HG03521 (cell line): ENCODE measurements at regions not wholly inside any gene's neighbourhood (a gene's known extent, or its start where the extent isn't known, plus 50 kb on each side); places are given as distances from the start of the nearest gene placed in this dataset.
"Not testable (repeated sequence)": the region's sequence is repeated elsewhere in the genome, so short reads cannot be mapped to it uniquely, and the experiment has no call there.

Experiments
- ATAC-seq: cut with Tn5 transposase; IDR thresholded peaks from one replicate; pipeline ENCODE4 v1.9.1; 2021; ENCODE audit warnings: mild to moderate bottlenecking, moderate library complexity; ENCODE audit not compliant: unreplicated experiment

GRCh38 chr9:113739605-113740507 is 136.3 kb upstream of the ZNF618 start:
- not testable (repeated sequence) for ATAC-seq

DNA sequence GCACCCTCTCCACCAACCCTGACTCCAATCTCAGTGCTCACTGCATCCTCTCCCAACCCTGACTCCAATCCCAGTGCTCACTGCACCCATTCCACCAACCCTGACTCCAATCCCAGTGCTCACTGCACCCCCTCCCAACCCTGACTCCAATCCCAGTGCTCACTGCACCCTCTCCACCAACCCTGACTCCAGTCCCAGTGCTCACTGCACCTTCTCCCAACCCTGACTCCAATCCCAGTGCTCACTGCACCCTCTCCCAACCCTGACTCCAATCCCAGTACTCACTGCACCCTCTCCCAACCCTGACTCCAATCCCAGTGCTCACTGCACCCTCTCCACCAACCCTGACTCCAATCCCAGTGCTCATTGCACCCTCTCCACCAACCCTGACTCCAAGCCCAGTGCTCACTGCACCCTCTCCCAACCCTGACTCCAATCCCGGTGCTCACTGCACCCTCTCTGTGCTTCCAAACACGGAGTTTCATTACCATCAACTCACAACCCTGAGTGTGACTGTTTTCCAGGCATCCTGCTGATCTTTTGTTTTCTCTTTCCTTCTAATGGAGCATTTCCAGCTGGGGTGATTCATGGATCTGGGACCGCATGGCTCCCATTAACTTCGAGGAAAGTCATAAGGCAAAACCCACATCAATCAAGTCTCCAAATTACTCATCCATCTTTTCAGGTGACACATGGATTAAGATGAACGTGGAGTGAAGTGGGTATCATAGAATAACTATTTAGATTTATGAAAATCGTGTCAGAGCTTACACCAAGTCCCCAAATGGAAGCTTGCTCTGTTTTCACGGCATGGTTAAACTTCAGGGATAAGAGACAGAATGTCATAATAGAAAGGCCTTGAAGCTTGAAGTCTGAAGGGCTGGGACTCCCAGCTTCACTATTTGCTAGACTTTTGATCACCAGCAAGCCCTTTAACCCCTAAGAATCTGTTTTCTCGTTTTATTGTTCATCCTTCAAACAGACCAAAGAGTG is 135.3 kb upstream of the ZNF618 start:
- not testable (repeated sequence) for ATAC-seq

DNA sequence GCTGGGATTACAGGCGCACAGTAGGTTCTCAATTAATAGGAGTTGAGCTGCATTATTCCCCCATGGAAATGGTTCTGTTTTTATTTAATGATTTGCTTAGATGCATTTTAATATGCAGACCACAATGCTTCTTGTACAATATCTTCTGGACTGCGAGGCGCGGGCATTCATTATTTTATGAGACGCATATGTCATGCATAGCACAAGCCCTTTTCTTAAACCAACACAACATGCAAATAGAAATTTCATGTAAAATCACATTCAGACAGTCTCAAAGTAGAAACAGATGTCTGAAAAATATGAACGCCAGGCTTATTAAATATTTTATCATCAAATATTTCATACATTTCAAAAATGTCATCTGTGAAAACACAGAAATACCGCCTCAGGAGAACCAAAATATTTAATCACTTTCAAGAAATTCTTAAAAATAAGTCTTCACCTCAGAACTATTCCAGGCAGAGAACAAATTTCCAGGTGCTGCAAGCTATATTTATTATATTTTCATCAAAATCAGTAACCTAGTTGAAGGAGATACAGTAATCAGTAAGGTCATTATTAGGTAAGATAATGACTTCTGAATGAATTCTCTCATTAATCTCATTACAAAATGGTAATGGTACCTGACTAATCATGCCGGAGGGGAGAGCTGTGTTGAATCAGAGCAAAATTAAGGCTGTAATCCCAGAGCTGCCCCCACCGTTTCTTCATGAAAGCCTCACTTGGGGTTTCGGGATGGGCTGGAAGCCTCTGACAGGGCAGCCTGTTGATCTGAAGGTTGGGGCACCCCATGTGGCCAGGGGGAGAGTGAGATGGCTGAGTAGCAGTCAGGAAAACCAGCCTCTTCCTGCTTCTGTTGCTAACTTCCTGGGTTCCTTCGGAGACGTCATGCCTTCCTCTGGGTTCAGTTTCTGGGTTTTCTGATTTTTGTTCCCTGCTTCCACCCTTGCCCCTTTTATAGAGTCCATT is 133.9 kb upstream of the ZNF618 start:
- ATAC-seq: no peak

DNA sequence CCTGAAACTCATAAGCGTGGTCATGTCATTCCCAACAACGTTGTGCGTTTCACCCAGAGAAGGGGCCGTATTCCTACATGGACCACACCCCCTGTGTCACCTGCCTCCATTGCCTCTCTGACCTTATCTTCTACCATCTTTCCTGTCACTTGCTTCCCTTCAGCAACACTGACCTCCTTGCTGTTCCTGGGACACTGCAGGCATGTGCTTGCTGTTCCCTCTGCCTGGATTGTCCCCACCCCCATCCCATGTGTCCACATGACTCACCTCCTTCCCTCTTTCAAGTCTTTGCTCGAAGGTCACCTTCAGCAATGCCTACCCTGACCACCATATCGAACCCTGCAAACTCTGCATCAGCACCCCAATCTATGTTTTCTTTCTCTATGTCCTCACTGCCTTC is 133.2 kb upstream of the ZNF618 start:
- no peak for ATAC-seq

DNA sequence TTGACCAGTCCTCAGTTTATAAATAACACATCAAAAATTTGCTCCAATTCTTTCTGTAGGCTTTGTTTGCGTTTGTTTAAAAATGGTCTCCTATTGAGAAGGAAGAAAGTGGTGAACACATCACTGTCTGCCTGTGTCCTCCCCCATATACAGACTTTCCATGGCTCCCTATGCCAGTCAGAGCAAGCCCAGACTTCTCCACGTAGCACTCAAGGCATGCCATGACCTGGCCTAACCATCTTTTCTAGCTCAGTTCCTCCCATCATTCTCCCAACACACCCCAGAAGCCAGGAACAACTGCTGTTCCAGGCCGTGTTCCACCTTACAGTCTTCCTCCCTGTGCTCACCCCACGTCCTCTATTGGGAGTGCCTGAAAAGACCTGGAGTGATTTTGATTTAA is 129.6 kb upstream of the ZNF618 start:
- ATAC-seq: no peak

- no peak for ATAC-seq
Observed at GRCh38 chr9:113748135-113748534, 128.0 kb upstream of the ZNF618 start.

DNA sequence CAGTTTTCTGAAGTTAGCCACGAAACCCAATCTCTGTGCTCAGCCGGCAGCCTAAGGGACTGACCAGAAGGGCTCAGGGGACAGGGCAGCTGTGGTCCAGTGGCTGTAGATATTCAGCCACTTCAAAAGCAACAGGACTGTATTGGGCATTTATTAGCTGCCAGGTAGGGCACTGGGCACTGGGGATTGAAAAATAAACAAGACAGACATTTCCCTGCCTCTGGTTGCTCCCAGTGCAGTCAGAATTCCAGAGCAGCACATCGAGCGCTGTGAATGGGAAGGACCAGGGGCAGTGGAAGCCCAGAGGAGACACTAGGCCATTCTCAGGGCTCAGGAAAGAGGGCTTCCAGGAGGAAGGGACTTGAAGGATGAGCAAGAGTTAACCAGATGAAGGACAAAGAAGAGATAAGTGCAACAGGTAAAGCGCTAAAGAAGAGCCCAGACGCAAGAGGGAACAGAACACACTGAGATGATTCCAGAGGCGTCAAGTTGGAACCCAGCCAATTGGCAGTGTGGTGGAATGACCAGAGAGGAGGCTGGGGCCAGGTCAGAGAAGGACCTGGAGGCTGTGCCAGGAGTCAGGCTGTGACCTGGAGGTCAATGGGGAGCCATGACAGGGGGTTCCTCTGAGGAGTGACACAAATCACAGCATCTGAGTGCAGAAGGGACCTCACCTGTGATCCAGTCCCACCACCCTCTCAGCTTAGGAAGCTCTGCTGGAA is 122.5 kb upstream of the ZNF618 start:
- no peak for ATAC-seq

DNA sequence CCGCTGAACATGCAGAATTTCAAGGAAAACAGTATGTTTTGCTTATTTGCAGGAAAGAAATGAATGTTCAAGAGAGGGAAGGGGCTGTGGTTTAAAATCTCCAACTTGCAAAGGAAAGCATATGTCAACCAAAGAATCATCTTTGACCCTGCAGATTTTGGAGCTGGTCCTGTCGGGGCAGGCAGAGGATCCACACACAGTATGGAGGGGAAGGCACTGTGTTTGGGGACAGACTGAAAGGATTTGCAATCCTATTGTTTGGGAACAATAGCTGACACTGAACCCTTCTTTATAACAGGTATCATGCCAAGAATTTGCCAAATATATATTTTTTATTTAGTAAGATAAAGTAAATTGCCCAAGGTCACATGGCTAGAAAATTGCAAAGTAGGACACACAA is 121.4 kb upstream of the ZNF618 start:
- no peak for ATAC-seq

- no peak for ATAC-seq
Observed at GRCh38 chr9:113755433-113755832, 120.7 kb upstream of the ZNF618 start.

DNA sequence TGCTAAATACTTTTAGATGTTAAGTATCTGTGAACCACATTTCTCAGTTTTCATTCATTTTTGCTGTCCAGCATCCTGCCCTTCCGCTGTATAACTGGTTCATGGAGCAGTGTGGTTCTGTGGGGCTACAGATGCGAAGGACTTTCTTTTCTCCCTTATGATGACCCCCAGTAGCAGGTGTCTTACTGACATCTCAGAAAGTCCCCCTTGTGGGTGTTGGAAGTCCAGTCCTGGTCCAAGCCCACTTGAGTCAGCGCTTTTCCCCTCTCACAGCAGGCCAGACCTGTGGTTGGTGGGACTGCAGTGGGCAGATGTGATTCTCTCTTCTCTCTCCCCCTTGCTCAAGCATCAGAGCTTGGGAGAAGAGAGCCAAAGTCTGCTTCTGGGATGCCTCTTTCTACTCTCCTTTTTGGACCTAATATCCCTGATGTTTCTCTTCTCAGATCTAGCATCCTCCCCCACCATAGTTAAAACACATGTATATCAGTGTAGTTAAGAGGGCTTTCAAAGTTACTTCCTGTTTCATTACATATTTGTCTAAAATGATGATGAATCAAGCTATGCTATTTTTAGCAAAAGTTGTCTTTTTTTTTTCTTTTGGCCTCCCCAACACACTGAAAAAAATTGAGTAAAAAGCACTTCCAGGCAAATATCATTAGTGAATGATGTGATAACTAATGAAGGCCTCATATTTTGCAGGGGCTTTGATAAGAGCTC is 119.5 kb upstream of the ZNF618 start:
- ATAC-seq: no peak

GRCh38 chr9:113763429-113763828 is 112.7 kb upstream of the ZNF618 start:
- no peak for ATAC-seq

GRCh38 chr9:113764572-113764971 is 111.5 kb upstream of the ZNF618 start:
- no peak for ATAC-seq

GRCh38 chr9:113769412-113769811 is 106.7 kb upstream of the ZNF618 start:
- no peak for ATAC-seq

- ATAC-seq: no peak
Observed at GRCh38 chr9:113770396-113770795, 105.7 kb upstream of the ZNF618 start.

DNA sequence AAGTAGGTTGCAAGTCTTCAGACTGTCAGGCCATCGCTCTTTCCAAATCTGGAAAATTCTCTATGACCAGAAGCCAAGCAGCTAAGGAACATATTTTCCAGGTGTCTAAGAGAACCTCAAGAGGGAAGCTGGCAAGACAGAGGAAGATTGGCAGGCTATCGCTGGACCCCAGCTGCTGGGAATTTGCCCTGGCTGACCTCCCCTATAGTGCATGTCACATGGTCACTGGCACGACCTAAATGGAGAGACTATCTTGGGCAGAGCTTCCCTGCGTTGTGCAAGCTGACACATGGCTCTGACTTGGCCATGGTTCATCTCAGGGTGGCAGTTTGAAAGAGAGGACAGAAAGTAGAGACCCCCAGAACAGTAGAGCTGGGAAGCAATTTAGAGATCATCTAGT is 104.9 kb upstream of the ZNF618 start:
- ATAC-seq: no peak

- ATAC-seq: no peak
Observed at GRCh38 chr9:113772121-113772810, 103.8 kb upstream of the ZNF618 start.

GRCh38 chr9:113774963-113775362 is 101.1 kb upstream of the ZNF618 start:
- no peak for ATAC-seq

DNA sequence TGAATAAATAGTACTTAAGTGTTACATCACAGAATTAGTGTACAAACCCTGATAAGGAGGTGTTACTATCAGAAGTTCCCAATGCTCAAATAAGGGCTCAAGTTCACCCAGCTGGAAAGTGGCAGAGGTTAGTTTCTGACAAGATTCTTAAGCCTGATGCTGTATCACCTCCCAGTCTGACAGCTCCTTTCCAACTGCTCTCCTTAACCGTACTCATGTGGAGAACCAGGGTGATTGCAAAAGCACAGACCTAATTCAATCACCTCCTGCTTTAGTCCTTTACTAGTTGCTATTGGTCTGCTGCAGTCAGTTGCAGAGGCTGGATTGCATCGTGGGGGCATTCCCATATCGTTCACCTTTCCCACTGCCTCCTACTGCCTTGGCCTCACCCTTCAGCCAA is 100.4 kb upstream of the ZNF618 start:
- no peak for ATAC-seq

DNA sequence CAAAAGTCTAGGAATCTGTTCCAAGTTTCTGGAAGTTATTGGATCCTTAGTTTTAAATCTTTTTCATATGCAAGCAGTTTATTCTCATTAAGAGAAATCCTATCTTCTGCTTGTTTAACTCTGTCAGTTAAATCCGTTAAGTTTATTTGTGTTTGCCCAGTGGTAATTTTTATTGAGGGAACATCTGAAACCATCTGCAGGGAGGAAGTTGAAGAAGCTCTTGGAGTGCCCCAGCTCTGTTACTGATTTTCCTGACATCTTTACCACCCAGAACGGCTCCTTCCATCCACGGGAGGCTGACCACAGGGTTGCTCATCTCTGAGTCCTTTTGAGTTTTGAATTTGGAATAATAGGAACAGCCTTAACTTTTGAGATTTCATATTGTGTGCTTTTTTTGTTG is 99.9 kb upstream of the ZNF618 start:
- no peak for ATAC-seq
